NCI-H748 treated with DMSO at 0.1 percent for 48 hours (cell line): ENCODE measurements at regions not wholly inside any gene's neighbourhood (a gene's known extent, or its start where the extent isn't known, plus 50 kb on each side); places are given as distances from the start of the nearest gene placed in this dataset.

Experiments
- DNase-seq: peaks from one replicate; lab custom pipeline; 2025; lab: John Stamatoyannopoulos, UW

DNA sequence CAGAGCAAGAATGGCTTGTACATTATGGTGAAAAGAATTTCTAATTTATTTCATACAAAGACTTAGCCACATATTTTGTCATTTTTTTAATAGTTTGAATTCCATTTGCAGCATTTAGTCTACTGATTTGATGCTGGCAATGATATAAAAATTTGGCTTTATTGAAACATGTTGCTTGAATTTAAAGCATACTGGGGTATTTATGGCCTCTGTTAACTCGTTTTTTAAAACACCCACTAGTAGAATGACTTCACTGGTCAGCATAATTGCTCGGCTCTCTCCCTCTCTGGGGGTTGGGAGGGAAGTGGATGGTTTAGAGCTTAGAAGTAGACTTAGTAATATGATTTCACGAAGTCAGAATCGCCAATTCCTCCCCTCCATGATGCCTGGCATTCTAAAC, 354.9 kb upstream of the HTR2A start:
- no peak for DNase-seq

DNA sequence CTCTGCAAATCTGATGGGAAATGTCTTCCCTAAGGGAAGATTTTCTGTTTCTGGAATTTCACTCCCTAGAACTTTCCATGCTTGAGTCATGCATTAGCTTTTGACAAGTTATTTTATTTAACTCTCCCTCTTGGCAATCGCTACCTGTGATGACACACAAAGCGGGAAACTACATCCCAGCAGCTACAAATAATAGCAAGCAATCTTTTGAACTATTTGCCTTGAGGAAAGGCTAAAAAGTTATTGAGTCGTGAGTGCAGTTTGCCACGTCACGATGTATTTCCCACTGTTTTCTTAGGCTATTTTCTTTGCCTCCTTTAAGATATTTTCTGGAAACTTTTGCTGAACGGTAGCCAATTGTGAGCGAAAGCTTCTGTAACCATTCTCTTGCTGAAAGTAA, 353.3 kb upstream of the HTR2A start:
- DNase-seq, result no peak

DNA sequence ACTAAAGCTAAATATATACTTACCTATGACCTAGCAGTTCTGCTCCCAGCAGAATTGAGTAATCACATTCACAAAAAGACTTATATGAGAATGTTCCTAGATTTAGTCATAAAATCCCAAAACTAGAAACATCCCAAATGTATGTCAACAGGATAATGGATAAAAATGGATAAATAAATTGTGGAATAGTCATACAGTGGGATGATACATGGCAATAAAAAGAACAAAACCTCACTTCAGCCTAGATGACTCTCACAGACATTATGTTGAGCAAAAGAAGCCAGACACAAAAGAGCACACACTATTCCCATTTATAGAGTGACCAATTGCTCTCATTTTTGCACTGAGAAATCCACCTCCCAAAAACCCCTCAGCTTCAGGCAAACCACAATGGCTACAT, 352.4 kb upstream of the HTR2A start:
- DNase-seq, result no peak

DNA sequence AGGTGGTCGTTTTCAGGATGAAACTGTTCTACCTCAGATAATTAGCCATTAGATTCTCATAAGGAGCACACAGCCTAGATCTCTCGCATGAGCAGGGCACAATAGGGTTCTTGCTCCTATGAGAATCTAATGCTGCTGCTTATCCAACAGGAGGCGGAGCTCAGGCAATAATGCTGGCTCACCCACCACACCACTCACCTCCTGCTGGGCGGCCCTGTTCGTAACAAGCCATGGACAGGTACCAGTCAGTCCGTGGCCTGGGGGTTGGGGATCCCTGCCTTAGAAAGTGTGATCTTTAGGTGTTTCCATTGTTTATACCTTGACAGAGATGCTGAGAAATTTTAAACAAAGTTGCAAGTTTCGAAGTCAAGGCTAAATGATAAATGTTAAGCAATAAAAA, 344.6 kb upstream of the HTR2A start:
- DNase-seq, result no peak

DNA sequence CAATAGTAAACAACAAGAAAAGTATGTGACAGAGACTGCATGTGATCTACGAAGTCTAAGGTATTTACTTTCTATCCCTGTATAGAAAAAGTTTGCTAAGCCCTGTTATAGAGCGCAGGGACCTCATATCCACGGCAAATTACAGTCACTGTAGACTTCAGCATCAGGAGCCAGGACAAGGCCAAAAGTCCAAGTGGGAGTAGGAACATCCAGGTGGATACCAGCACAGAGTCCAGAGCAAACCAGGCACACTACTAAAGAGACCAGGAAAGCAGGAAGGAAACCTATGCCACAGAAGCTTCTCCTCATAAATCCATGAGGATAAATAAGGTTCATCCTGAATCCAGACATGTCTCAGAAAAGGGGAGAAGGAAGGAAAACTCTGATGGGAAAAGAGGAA, 342.2 kb upstream of the HTR2A start:
- no peak for DNase-seq

DNA sequence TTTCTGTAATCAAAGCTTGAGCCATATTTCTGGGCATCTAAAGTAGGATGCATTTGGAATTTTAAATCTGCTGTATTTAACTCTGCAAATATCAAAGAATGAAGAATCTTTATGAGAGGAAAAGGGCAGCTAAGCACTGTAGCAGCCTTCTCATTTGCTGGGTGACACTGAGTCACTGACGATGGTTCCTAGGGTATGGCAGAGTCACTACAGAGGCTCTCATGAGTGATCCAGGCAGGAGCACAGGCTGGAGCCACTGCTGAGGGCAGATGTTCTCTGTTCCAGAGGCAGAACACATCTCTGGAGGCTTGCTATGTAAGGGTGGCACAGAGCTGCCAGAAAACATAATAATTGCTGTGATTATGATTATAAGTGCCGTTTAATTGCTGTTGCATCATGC, 340.7 kb upstream of the HTR2A start:
- DNase-seq, result no peak

DNA sequence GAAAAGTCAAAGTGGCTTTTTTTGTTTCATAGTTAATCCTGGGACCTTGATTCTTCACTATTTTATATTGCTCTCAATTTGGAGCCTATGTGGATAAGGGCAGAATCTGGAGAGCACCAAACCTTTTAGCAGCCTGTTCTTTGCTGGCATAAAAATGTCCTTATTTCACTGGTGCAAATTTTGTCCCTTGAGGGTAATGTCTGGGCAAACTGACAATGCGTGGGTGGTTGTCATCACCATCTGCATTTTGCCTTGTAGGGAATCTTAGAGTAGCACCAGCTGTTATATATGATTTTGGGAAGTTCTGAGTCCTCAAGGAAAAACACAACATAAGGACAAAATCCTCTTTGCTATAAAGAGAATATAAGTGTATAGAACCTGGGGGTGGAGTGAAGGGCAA, 336.9 kb upstream of the HTR2A start:
- DNase-seq, result no peak

DNA sequence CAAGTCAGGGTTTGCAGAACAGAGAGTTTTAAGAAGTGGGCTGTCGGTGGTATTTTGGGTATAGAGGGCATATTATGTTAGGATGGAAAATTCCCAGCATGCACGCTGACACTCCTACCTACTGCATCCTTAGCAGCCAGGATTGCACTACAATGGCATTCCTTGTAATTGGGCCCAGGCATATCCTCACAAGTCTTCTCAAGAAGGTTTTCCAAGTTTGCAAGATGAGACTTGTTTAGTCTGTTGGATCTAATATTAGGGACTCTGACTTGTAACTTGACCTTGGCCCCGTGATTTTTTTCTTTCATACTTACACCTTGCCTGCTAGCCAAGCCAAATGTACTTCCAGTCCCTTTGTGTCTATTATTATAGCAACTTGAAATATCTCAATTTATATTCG, 335.7 kb upstream of the HTR2A start:
- DNase-seq, result no peak

DNA sequence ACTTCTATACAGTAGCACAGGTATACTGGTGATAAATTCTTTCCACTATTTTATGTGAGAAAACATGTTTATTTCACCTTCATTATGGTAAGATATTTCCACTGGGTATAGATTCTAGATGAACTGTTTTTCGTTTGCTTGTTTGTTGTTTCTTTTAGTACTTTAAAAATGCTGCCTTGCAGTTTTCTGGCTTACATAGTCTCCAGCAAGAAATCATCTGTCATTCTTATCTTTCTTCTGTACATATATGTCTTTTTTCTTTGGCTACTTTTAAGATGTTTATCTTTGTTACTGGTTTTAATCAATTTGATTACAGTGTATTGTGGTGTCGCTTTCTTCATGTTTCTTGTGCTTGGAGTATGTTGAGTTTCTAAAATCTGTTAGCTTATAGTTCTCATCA, 333.3 kb upstream of the HTR2A start:
- DNase-seq, result no peak

DNA sequence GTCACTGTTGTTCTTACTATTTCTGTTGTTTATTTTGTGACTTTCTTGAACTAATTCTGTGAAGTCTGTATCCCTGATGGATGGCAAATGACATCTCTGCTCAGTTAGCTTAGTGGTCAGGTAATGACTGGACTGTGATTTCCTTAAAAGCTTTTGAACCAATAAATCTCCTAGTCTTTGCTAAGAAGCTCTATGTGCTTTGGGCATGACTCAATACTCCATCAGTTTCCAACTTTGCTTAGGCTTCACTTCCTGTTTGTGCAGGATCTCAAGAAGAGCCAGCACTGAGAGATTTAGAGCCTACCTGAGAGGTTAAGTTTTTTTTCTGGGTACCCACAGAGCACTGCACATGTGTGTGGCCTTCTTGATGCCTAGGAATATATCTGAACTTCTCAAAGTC, 329.7 kb upstream of the HTR2A start:
- no peak for DNase-seq

DNA sequence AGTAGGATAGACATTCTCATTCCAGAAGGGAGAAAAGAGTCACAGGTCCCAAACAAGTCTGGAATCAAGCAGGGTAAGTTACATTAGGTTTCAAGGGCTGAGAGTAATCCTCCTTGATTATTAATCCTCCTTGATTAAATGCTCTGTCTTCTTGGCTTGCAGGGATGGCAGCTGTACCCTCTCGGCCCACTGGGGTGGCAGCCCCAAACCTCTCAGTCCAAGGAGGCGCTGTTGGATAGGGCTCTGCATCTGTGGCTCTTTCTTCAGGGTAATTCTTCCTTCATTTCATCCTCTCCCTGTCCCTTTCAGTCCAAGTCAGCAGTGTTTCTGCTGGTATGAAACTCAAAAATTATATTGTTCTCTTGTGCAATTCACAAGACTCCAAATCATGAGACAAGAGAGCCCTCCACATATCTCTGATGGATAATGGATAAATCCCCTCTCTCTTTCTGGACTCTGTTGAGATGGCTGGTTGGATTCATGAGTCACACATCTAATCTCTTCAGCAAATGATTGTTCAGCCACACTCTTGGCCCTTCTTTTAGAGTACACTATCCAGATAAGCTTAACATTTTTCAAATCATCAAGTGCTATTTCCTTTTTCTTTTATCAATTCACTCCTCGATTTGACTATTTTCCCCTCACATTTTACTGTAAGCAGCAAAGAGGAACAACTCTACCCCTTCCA, 323.7 kb upstream of the HTR2A start:
- DNase-seq, result no peak

DNA sequence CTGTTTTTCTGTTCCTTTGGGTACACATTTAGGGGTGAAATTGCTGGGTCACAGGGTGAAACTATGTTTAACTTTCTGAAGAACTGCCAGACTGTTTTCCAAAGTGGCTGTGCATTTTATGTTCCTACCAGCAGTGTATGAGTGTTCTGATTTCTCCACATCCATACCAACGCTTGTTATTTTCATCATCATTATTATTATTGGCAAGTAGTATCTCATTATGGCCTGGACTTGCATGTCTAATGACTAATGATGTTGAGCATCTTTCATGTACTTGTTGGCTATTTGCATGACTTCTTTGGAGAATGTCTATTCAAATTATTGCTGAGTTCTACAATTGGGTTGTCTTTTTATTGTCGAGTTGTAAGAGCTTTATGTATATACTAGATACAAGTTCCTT, 321.8 kb upstream of the HTR2A start:
- no peak for DNase-seq

DNA sequence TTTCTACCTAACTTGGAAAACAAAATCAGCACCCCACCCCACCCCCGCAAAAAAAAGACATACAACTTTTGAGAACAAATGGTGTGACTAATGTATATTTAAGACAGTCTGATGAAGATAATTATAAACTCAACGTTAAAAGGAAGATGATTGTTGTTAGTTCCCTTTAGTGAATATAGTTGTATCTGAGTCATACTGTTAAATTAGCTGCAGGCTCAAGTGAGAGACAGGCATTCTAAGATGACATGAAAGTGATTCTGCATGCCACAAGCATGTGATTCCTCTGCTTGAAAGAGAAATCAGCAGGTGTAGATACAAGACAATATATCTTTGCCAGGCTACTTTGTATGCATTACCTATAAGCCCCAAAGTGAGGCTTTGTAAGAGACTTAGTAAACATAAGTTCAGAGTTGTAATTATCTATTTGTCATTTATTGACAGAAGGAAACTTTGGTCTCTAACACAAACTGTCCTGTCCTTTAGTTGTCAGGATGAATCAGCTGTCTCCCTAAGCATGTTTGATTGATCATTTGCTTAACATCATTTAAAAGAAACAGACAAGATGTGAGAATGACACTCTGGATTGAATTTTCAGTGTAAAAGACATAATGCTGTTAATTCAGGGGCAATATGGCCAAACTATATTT, 319.4 kb upstream of the HTR2A start:
- no peak for DNase-seq

DNA sequence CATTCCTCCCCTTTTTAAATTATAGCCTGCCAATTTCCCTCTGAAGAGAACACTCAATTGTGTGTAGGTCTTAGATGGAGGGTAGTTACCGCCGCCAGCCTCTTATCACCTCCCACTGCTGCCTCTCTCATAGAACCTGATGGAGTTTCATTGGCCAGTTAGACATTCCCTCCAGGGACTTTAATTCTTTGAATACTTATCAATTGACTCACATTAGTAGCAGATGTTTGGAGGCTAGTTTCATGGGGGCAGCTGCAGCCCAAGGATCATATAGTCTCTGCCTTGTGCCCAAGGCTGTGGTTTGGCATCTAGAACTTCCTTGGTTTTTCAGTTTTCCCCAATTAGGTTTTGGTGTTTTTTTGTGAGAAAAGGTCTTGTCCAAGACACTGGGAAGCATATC, 318.9 kb upstream of the HTR2A start:
- no peak for DNase-seq

DNA sequence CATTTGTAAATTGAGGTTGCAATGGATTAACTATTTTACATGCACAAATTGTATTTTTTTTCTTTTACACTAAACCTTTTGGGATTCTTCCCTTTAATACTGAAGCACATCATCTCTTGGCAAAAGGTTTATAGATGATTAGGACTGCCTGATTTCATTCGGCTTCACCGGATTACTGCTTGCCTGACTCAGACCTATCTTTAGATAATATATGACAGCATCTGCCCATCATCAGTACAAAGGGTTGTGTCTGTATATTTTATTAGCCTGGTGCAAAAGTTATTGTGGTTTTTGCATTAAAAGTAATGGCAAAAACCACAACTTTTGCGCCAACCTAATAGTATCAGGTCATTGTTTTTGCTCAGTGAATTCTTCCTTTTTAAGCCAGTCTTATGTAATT, 316.2 kb upstream of the HTR2A start:
- DNase-seq, result no peak

DNA sequence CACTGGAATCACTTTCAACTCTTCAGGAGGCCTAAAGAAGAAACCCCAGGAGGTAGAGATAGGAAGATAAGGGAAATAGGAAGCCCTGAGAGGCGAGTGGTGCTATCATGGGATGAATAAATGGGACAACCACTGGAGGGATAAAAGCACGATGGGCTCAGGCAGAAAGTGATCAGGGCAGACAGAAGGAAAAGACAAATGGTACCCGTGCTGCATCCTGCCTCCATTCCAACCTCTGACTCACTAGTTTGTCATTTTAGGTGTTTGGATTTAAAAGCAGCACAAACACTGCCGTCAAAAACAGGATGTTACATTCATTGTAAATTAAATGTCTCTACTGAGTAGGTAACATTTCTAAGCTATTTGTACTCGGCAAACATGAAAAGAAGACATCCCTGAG, 314.3 kb upstream of the HTR2A start:
- no peak for DNase-seq

DNA sequence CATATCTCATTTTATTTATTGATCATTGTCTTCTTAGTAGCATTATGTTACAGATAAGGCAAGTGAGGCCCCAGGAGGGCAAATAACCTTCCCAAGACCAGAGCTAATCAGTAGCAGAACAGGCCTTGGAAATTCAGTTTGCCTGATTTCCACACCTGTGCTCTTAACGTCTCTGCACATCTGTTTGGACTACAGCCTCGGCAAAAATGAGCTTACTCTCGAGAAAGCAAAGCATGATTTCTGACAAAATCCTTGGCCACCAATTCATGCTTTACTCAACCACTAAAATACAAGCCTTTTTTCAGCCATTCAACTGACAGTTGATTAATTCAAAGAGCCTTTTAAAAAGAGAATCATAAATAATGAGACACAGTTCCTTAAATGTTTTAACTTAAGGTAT, 309.3 kb upstream of the HTR2A start:
- DNase-seq, result no peak

DNA sequence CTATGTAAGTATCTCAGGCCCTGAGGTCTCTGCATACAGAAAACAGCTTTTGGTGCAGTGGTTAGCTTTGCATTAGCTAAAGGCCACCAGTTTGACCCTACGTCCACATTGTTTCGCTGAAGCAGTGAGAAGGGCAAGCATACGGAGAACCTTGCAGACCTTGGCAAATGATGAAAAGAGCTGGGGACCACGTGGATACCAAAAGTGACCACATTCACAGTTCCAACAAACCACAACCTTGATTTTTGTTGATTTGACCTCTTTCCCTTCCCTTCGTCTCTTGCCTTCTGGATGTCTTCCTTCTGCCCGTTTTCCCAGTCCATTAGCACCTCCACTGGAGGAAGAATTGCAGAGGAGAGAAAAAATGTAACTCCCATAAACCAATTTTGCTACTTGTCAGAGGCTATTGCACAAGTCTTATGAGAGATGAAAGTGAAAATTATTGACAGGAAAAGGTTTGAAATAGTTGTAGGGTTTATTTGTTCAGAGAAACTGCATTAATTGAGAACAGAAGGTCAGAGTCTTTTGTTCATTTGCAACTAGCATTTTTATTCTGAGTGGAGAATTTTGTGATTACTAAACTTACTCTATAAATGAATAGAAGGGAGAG, 293.9 kb upstream of the HTR2A start:
- no peak for DNase-seq

DNA sequence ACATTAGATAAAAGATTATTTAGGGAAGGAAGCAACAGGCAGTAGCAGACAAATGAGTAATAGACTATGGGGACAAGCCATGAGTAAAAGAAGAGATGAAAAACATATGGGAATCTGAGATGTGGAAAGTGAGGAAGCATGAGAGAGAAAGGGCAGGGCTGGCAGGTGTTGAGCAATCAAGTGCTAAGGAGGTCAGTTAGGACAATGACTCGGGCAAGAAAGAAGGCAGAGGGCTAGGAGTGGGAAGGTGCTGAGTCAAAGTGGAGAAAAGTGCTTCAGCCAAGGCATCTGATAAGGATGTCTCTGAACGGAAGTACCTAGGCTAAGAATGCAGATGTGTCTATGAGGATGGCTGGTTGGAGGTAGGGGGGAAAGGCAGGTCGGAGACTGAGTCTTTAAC, 291.9 kb upstream of the HTR2A start:
- DNase-seq, result no peak

DNA sequence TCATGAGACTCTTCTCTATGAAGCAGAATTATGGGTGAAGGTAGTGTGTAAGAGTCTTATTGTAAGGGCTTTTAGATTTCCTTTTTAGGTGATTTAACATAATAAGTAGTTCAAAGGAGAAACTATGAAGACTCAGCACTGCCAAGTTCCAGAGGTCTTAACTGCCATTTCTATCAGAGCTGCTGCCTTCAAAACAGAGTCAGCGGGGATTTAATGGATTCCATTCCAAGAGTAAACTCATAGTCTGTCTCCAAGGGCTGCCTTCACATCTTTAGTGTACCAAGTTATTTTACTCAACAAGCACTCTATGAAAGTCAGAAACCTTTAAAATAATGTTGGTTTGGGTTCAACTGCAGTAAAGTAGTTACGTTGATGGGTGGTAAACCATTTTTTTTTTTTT, 289.6 kb upstream of the HTR2A start:
- DNase-seq, result no peak

DNA sequence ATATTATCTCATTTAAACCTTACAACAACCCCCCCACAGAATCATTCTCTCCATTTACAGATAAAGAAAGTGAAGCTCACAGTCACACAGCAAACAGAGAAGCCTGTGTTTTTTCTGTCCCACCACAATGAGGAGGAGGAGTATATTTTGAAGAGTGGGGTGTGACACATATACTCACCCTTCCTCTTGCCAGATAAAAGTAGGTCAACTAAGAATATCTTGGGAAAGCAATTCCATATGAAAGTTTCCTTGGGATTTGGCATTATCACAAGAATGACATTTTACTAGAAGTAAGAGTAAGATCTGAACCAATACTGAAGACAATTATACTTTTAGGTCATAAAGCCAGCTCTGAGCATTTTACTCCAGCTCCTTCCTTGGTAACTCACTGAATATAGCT, 287.5 kb upstream of the HTR2A start:
- DNase-seq, result no peak

DNA sequence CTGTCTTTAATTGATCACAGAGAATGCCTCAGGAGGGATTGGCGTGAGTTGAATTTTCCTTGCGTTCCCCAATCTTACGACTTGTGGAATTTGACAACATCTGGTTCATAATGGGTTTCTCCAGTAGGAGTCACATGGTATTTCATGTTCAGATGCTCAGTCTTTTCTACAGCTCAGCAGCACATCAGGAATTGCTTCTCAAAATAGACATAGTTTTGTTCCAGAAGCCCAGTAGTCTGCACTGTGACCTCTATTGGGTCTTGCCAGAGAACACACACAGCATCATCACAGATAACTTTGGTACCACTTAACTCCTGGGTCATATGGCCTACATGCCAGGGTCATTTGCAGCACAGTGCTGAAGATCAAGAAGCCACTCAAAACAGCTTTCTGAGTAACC, 282.5 kb upstream of the HTR2A start:
- DNase-seq, result no peak

DNA sequence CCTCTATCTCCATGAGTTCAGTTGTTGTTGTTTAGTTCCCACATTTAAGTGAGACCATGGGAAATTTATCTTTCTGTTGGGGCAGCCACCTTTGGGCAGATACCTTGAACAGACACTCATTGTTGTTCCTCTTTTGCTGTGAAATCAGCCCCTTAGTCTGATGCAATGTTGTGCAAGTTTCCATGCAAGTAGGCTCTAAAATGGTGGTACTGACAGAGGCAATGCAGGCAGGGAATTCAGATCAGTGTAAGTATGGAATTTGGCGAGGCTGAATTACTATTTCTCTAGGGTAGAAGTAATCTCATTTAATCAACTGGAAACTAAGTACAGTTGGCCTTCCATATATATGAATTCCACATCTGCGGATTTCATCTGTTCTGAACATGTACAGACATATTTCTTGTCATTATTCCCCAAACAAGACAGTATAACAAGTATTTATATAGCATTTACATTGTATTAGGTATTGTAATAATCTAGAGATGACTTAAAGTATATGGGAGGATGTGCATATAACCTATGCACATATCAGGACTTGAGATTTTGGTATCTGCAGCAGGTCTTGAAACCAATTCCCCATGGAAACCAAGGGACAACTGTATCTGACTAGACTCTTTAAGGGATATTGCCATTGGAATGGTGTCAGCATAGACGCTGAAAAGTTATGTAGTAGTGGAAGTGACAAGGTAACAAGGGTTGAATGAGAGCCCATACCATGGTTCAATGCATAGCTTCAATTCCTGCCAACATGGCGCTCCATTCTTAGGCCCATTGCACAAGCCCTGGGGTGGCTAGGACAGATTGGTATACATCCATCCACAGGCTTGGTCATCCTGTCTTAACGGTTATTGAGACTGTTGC, 281.5 kb upstream of the HTR2A start:
- no peak for DNase-seq
